Kidney (tissue), 13 donors: ENCODE measurements at regions not wholly inside any gene's neighbourhood (a gene's known extent, or its start where the extent isn't known, plus 50 kb on each side); places are given as distances from the start of the nearest gene placed in this dataset.

Source experiments
- DNase-seq, 5 donors: peaks; one replicate each; pipeline ENCODE4 v3.0.0-alpha.2; 2013 to 2020
- FAIRE-seq: peaks from 2 replicates; lab custom pipeline; 2012; peaks lifted over from hg19 to GRCh38; lab: Jason Lieb, UNC
- H3K27ac ChIP-seq, 2 donors: one replicate each; pipeline ENCODE4 v1.7.0; 2013; ENCODE audit warnings: low read depth in 2 of 2, low read length in 2 of 2, inconsistent platforms in 1 of 2
- H3K27me3 ChIP-seq: one replicate; pipeline ENCODE4 v1.7.1; 2013; ENCODE audit warnings: low read length, inconsistent platforms; ENCODE audit not compliant: control insufficient read depth, insufficient read depth
- H3K36me3 ChIP-seq, 3 donors: one replicate each; pipeline versions ENCODE4 v1.7.0 to v1.7.1; 2013; ENCODE audit warnings: low read length in 3 of 3, control low read depth in 1 of 3, inconsistent platforms in 1 of 3; ENCODE audit not compliant: insufficient read depth in 3 of 3, control insufficient read depth in 2 of 3
- H3K4me1 ChIP-seq, 3 donors: one replicate each; pipeline versions ENCODE4 v1.7.0 to v1.7.1; 2013; ENCODE audit warnings: low read length in 3 of 3, inconsistent platforms in 1 of 3, low read depth in 1 of 3; ENCODE audit not compliant: control insufficient read depth in 2 of 3, insufficient read depth in 2 of 3
- H3K4me3 ChIP-seq, 3 donors: one replicate each; pipeline versions ENCODE4 v1.7.0 to v1.8.1; 2013; ENCODE audit warnings: low read length in 3 of 3, control low read depth in 1 of 3, inconsistent platforms in 1 of 3
- H3K9ac ChIP-seq, 3 donors: one replicate each; pipeline versions ENCODE4 v1.7.0 to v1.7.1; 2013; ENCODE audit warnings: low read length in 3 of 3, control low read depth in 1 of 3, inconsistent platforms in 1 of 3
- H3K9me3 ChIP-seq, 3 donors: one replicate each; pipeline versions ENCODE4 v1.7.0 to v1.7.1; 2013; ENCODE audit warnings: low read length in 3 of 3, control low read depth in 1 of 3, inconsistent platforms in 1 of 3; ENCODE audit not compliant: control insufficient read depth in 2 of 3, insufficient read depth in 1 of 3
- CTCF ChIP-seq: IDR thresholded peaks from 3 replicates; pipeline ENCODE4 v1.5.1; 2012; ENCODE audit warnings: mild to moderate bottlenecking, moderate library complexity, borderline replicate concordance; ENCODE audit not compliant: insufficient read depth; ENCODE audit errors: extremely low read depth
- intact Hi-C: fragments of 100-400 bp; cut with DNase I; formaldehyde crosslinking; loops from one replicate; pipeline ENCODE4 v1.11.1; 2022
- donor health status: control.
- donor health status: control.
- donor health status: control.
- donor health status: control.
- donor health status: control.
- donor health status: DM: yes; HTN: yes; CAD: no.
- donor health status: Normal renal cell carcinoma (clear cell type).

DNA sequence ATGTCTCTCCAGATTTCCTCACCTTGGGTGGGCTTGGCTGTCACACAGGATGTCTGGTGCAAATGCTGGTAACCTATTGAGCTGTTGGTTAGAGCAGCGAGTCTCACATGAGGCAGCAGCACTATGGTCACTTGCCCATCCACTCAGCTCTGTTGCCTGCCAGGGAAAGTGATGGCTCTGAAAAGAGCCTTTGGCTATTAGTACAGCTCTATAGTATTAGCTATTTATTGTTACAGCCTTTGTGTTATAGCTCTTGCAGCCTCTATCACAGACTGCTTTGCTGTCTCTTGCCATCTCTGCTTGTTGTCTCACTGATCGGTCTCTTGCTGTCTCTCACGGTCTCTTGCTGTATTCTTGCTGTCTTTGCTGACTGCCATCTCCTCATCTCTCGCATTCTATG lies 114.3 kb downstream of the MFSD1 start:
- TF ChIP-seq CTCF: no peak
- no peak for FAIRE-seq

DNA sequence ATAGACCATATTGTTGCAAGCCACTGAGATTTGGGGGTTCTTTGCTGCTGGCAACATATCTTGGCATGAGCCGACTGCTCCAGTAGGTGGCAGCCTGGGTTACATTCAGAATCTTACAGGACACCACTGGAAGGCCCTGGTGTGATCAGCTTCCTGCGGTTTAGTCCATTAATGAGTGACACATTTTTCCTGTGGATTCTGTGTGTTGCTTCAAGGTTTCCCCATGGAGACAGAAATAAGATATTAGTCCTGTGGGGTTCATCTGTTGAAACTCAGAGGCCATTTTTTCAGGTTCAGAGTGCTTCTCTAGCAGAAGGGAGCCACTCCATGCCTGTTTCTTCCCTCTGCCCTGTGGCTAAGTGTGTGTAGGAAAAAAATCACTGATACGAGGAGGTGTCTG lies 116.2 kb downstream of the MFSD1 start:
- Histone ChIP-seq H3K27ac (no peak overlapping the region), H3K36me3 (no peaks in the 10 kb centered on the region), H3K4me3 (no peak overlapping the region), H3K9ac (no peak overlapping the region), H3K9me3 (no peaks in the 10 kb centered on the region), H3K27me3 (no peaks in the 10 kb centered on the region), H3K4me1 (no peaks in the 10 kb centered on the region)
- peak; percentile 58 for TF ChIP-seq CTCF
- FAIRE-seq: no peak
- DNase-seq: peak in 4 of 5 donors; percentile 61 to 80 (median 72)
- intact Hi-C loops: loop anchor here (10.0 kb wide), 1 partner anchor 337 kb away; no protein-coding TSS in a partner anchor

More for the DNA sequence above, 114.3 kb downstream of the MFSD1 start:
- no peaks in the 10 kb centered on the region for H3K27me3 ChIP-seq
- intact Hi-C loops: loop anchor here (10.0 kb wide), 1 partner anchor 339 kb away; no protein-coding TSS in a partner anchor
- no peak overlapping the region for H3K9ac ChIP-seq
- DNase-seq: no peak
- no peak overlapping the region for H3K27ac ChIP-seq
- H3K36me3 ChIP-seq: no peaks in the 10 kb centered on the region
- H3K4me1 ChIP-seq: no peaks in the 10 kb centered on the region
- no peaks in the 10 kb centered on the region for H3K9me3 ChIP-seq
- no peak overlapping the region for H3K4me3 ChIP-seq

DNA sequence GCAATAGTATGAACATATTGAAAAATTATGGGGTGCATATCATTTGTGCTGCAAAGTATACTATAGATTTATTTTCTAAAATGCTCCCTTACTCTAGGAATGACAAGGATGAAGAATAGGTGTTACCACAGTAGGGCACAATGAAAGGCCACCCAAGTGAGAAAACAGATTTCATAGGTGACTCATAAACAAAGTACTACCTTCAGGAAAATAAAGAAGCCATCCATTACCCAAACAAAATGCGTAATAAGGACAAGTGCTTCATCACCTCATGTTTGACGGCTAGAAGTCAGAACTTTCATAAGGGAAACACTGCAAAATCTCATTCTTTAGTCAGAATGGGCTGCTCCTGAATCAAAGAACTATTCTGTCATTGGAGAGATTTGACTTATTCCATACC lies 116.6 kb downstream of the MFSD1 start:
- TF ChIP-seq CTCF: no peak
- Histone ChIP-seq H3K27me3 (no peaks in the 10 kb centered on the region), H3K36me3 (no peaks in the 10 kb centered on the region), H3K9ac (no peak overlapping the region), H3K27ac (no peak overlapping the region), H3K4me1 (no peaks in the 10 kb centered on the region), H3K4me3 (no peak overlapping the region), H3K9me3 (no peaks in the 10 kb centered on the region)
- DNase-seq (no peak), FAIRE-seq (no peak)
- intact Hi-C loops: loop anchor here (10.0 kb wide), 1 partner anchor 336 kb away; no protein-coding TSS in a partner anchor

- Histone ChIP-seq H3K27me3 (no peaks in the 10 kb centered on the region), H3K9ac (no peak overlapping the region), H3K27ac (no peak overlapping the region), H3K9me3 (no peaks in the 10 kb centered on the region), H3K4me1 (no peaks in the 10 kb centered on the region), H3K36me3 (no peaks in the 10 kb centered on the region), H3K4me3 (no peak overlapping the region)
- TF ChIP-seq CTCF: no peak
- DNase-seq (no peak), FAIRE-seq (no peak)
- intact Hi-C loops: no loop called here
These were observed 118.5 kb downstream of the MFSD1 start for GRCh38 chr3:158920371-158920770.
